Motor neuron (in vitro differentiated cells): ENCODE measurements at regions not wholly inside any gene's neighbourhood (a gene's known extent, or its start where the extent isn't known, plus 50 kb on each side); places are given as distances from the start of the nearest gene placed in this dataset.

Experiments
- ATAC-seq, 8 experiments: fragments of 200-7000 bp; cut with Tn5 transposase; replicated peaks in 6 of 8; 2 replicates each; pipeline ENCODE4 v1.8.0; 2021; ENCODE audit warnings: mild to moderate bottlenecking in 8 of 8, moderate library complexity in 8 of 8
- H3K27ac ChIP-seq, 2 donors: fragments of 250-450 bp; sonication (Bioruptor Pico); 2 replicates each; pipeline ENCODE4 v1.9.0; 2021; ENCODE audit warnings: antibody characterized with exemption in 2 of 2, mild to moderate bottlenecking in 2 of 2, moderate library complexity in 1 of 2
- H3K4me1 ChIP-seq, 2 donors: fragments of 250-450 bp; sonication (Bioruptor Pico); replicated peaks in 1 of 2; 2 replicates each; pipeline ENCODE4 v1.6.1; 2021; ENCODE audit warnings: antibody characterized with exemption in 2 of 2, mild to moderate bottlenecking in 2 of 2, moderate library complexity in 1 of 2
- H3K4me3 ChIP-seq, 5 donors: fragments of 250-450 bp; sonication (Bioruptor Pico); 2 replicates each; pipeline ENCODE4 v1.9.0; 2021; ENCODE audit warnings: antibody characterized with exemption in 5 of 5, mild to moderate bottlenecking in 5 of 5, moderate library complexity in 4 of 5
- whole genome bisulfite sequencing, 10 experiments: fragments of 450-650 bp; shearing (Covaris generic); methylation state at CpG; one replicate each; pipeline ENCODE4 v1.0.0; 2022; 5-methylcytosine and 5-hydroxymethylcytosine counted together
- in situ Hi-C, 9 experiments: fragments of 400-800 bp; cut with MboI; loops; one replicate each; pipeline ENCODE4 v1.15.0; 2021; ENCODE audit warnings: low sequenced_read_pairs in 9 of 9, low pct_unique_long_range_greater_than_20kb in 2 of 9; ENCODE audit not compliant: unreplicated experiment in 9 of 9

GRCh38 chr14:62118871-62119270, 356.7 kb downstream of the SNAPC1 start:
- no peak overlapping the region for H3K27ac ChIP-seq
- ATAC-seq: no peak
- peak overlapping the region in 1 of 5 donors; percentile 41 for H3K4me3 ChIP-seq
- in situ Hi-C loops: loop anchor here in 3 of 9 experiments (25.0 kb wide), 2 partner anchors 232 to 657 kb away; no protein-coding TSS in a partner anchor
- peaks cover 0 to 4% of the 10 kb centered on the region in 2 donors for H3K4me1 ChIP-seq
- WGBS, 10 experiments: 20 to 100% (median 58%) methylated on average over 1 to 6 of the region's 6 CpGs; no CpG with 5 or more reads in 2 of the 10 experiments

- Histone ChIP-seq H3K4me3 (no peak overlapping the region), H3K27ac (no peak overlapping the region), H3K4me1 (no peaks in the 10 kb centered on the region)
- 4 to 100% (median 52%) methylated on average over 1 to 2 of the region's 2 CpGs; no CpG with 5 or more reads in 2 of the 10 experiments for WGBS, 10 experiments
- ATAC-seq: peak in 2 of 8 experiments; percentile 28 to 62
- in situ Hi-C loops: loop anchor here in 4 of 9 experiments (10.0 to 25.0 kb wide), 3 partner anchors 229 to 662 kb away; no protein-coding TSS in a partner anchor
These were observed 361.7 kb downstream of the SNAPC1 start for GRCh38 chr14:62123961-62124360.

- in situ Hi-C loops: loop anchor here in 5 of 9 experiments (10.0 to 25.0 kb wide), 4 partner anchors 213 to 663 kb away; no protein-coding TSS in a partner anchor
These were observed 363.6 kb downstream of the SNAPC1 start for GRCh38 chr14:62125793-62126192.

GRCh38 chr14:62126879-62127478, 364.8 kb downstream of the SNAPC1 start:
- 0 to 30% (median 15%) methylated on average over 4 to 7 of the region's 7 CpGs for WGBS, 10 experiments
- Histone ChIP-seq H3K4me1 (no peaks in the 10 kb centered on the region), H3K4me3 (no peak overlapping the region), H3K27ac (no peak overlapping the region)
- in situ Hi-C loops: loop anchor here in 5 of 9 experiments (10.0 to 25.0 kb wide), 4 partner anchors 215 to 665 kb away; no protein-coding TSS in a partner anchor
- peak; percentile 56 to 80 (median 63) for ATAC-seq

More at GRCh38 chr14:62125793-62126192, 363.6 kb downstream of the SNAPC1 start:
- no peak overlapping the region for H3K27ac ChIP-seq
- no peaks in the 10 kb centered on the region for H3K4me1 ChIP-seq
- ATAC-seq: no peak
- no peak overlapping the region for H3K4me3 ChIP-seq

GRCh38 chr14:62130441-62130840, 368.2 kb downstream of the SNAPC1 start:
- in situ Hi-C loops: loop anchor here in 5 of 9 experiments (25.0 kb wide), 3 partner anchors 218 to 668 kb away; no protein-coding TSS in a partner anchor
- no peak overlapping the region for H3K4me3 ChIP-seq
- H3K27ac ChIP-seq: no peak overlapping the region
- no peak for ATAC-seq
- 7 to 85% (median 44%) methylated on average over 2 to 4 of the region's 4 CpGs for WGBS, 10 experiments
- H3K4me1 ChIP-seq: no peaks in the 10 kb centered on the region

GRCh38 chr14:62133776-62134550, 371.7 kb downstream of the SNAPC1 start:
- Histone ChIP-seq H3K4me3 (no peak overlapping the region), H3K27ac (no peak overlapping the region), H3K4me1 (no peaks in the 10 kb centered on the region)
- ATAC-seq: no peak
- in situ Hi-C loops: loop anchor here in 5 of 9 experiments (25.0 kb wide), 3 partner anchors 222 to 672 kb away; no protein-coding TSS in a partner anchor
- whole genome bisulfite sequencing, 10 experiments: 0 to 100% (median 57%) methylated on average over 1 of the region's 1 CpG; no CpG with 5 or more reads in 1 of the 10 experiments

- in situ Hi-C loops: loop anchor here in 5 of 9 experiments (25.0 kb wide), 3 partner anchors 226 to 676 kb away; no protein-coding TSS in a partner anchor
- ATAC-seq: no peak
- WGBS, 10 experiments: 0 to 100% (median 83%) methylated on average over 1 of the region's 1 CpG; no CpG with 5 or more reads in 5 of the 10 experiments
- no peak overlapping the region for H3K27ac ChIP-seq
- H3K4me3 ChIP-seq: no peak overlapping the region
- H3K4me1 ChIP-seq: no peaks in the 10 kb centered on the region
These were observed 376.4 kb downstream of the SNAPC1 start for GRCh38 chr14:62138593-62138992.

- Histone ChIP-seq H3K4me1 (no peaks in the 10 kb centered on the region), H3K27ac (no peak overlapping the region), H3K4me3 (no peak overlapping the region)
- in situ Hi-C loops: loop anchor here in 5 of 9 experiments (25.0 kb wide), 3 partner anchors 229 to 679 kb away; no protein-coding TSS in a partner anchor
- WGBS, 10 experiments: 0 to 100% (median 77%) methylated on average over 1 to 2 of the region's 2 CpGs
- no peak for ATAC-seq
These were observed 378.9 kb downstream of the SNAPC1 start for GRCh38 chr14:62141139-62141538.

GRCh38 chr14:62143245-62143644, 381.0 kb downstream of the SNAPC1 start:
- ATAC-seq: peak in 1 of 8 experiments; percentile 77
- 0 to 80% (median 40%) methylated on average over 1 to 2 of the region's 2 CpGs; no CpG with 5 or more reads in 4 of the 10 experiments for WGBS, 10 experiments
- in situ Hi-C loops: loop anchor here in 5 of 9 experiments (25.0 kb wide), 3 partner anchors 231 to 681 kb away; no protein-coding TSS in a partner anchor
- Histone ChIP-seq H3K27ac (no peak overlapping the region), H3K4me3 (no peak overlapping the region), H3K4me1 (no peaks in the 10 kb centered on the region)

GRCh38 chr14:62144863-62145262, 382.6 kb downstream of the SNAPC1 start:
- WGBS, 10 experiments: 0 to 100% (median 71%) methylated on average over 1 of the region's 1 CpG; no CpG with 5 or more reads in 1 of the 10 experiments
- Histone ChIP-seq H3K4me3 (no peak overlapping the region), H3K27ac (no peak overlapping the region), H3K4me1 (no peaks in the 10 kb centered on the region)
- ATAC-seq: no peak
- in situ Hi-C loops: loop anchor here in 5 of 9 experiments (25.0 kb wide), 3 partner anchors 233 to 683 kb away; no protein-coding TSS in a partner anchor

- WGBS, 10 experiments: 0 to 94% (median 73%) methylated on average over 2 of the region's 2 CpGs
- Histone ChIP-seq H3K27ac (no peak overlapping the region), H3K4me3 (no peak overlapping the region), H3K4me1 (no peaks in the 10 kb centered on the region)
- in situ Hi-C loops: loop anchor here in 5 of 9 experiments (25.0 kb wide), 3 partner anchors 234 to 684 kb away; no protein-coding TSS in a partner anchor
- ATAC-seq: no peak
These were observed 383.8 kb downstream of the SNAPC1 start for GRCh38 chr14:62146030-62146429.

- in situ Hi-C loops: loop anchor here in 4 of 9 experiments (25.0 kb wide), 3 partner anchors 881 to 1131 kb away; partner anchors contain the start of gene KCNH5 (in 1 of the 4)
- no peak for ATAC-seq
- Histone ChIP-seq H3K4me3 (no peak overlapping the region), H3K27ac (no peak overlapping the region), H3K4me1 (no peaks in the 10 kb centered on the region)
- WGBS, 10 experiments: 0 to 100% (median 85%) methylated on average over 1 of the region's 1 CpG; no CpG with 5 or more reads in 2 of the 10 experiments
These were observed 393.8 kb downstream of the SNAPC1 start for GRCh38 chr14:62156052-62156451.
